Stomach smooth muscle (tissue), 2 donors: ENCODE measurements at regions not wholly inside any gene's neighbourhood (a gene's known extent, or its start where the extent isn't known, plus 50 kb on each side); places are given as distances from the start of the nearest gene placed in this dataset.

Source experiments
- H3K27ac ChIP-seq: one replicate; pipeline ENCODE4 v1.7.0; 2013; ENCODE audit warnings: mild to moderate bottlenecking, low read length, inconsistent platforms
- H3K27me3 ChIP-seq, 2 donors: one replicate each; pipeline ENCODE4 v1.7.0; 2013; ENCODE audit warnings: low read length in 2 of 2; ENCODE audit not compliant: insufficient read depth in 2 of 2, control insufficient read depth in 1 of 2
- H3K36me3 ChIP-seq, 2 donors: one replicate each; pipeline ENCODE4 v1.7.0; 2013; ENCODE audit warnings: low read length in 2 of 2; ENCODE audit not compliant: control insufficient read depth in 2 of 2, insufficient read depth in 2 of 2
- H3K4me1 ChIP-seq: one replicate; pipeline ENCODE4 v1.7.0; 2013; ENCODE audit warnings: low read length; ENCODE audit not compliant: control insufficient read depth, insufficient read depth
- H3K4me3 ChIP-seq, 2 donors: one replicate each; pipeline ENCODE4 v1.7.0; 2013; ENCODE audit warnings: low read length in 2 of 2
- H3K9ac ChIP-seq, 2 donors: one replicate each; pipeline ENCODE4 v1.7.0; 2013; ENCODE audit warnings: low read length in 2 of 2, mild to moderate bottlenecking in 1 of 2
- H3K9me3 ChIP-seq, 2 donors: one replicate each; pipeline ENCODE4 v1.7.0; 2013; ENCODE audit warnings: low read length in 2 of 2; ENCODE audit not compliant: control insufficient read depth in 2 of 2
- donor health status: healthy.
- donor health status: Pancreatic carcinoma.

GRCh38 chr2:53234548-53234903 lies 533.1 kb upstream of the CHAC2 start:
- H3K9me3 ChIP-seq = no peaks in the 10 kb centered on the region
- H3K27ac ChIP-seq = no peak overlapping the region
- H3K9ac ChIP-seq = no peak overlapping the region
- no peaks in the 10 kb centered on the region for H3K36me3 ChIP-seq
- H3K27me3 ChIP-seq = no peaks in the 10 kb centered on the region
- H3K4me3 ChIP-seq = no peak overlapping the region
- H3K4me1 ChIP-seq = no peaks in the 10 kb centered on the region

GRCh38 chr2:53233759-53234547 lies 533.7 kb upstream of the CHAC2 start:
- Histone ChIP-seq H3K4me1 (no peaks in the 10 kb centered on the region), H3K9ac (no peak overlapping the region), H3K27ac (no peak overlapping the region), H3K36me3 (no peaks in the 10 kb centered on the region), H3K9me3 (no peaks in the 10 kb centered on the region), H3K27me3 (no peaks in the 10 kb centered on the region), H3K4me3 (no peak overlapping the region)

GRCh38 chr2:53231908-53232307 lies 535.7 kb upstream of the CHAC2 start:
- Histone ChIP-seq H3K36me3 (no peaks in the 10 kb centered on the region), H3K9me3 (no peaks in the 10 kb centered on the region), H3K27me3 (no peaks in the 10 kb centered on the region), H3K4me3 (no peak overlapping the region), H3K4me1 (no peaks in the 10 kb centered on the region), H3K9ac (no peak overlapping the region), H3K27ac (no peak overlapping the region)

- H3K27ac ChIP-seq = no peak overlapping the region
- H3K27me3 ChIP-seq = no peaks in the 10 kb centered on the region
- H3K9ac ChIP-seq = no peak overlapping the region
- no peaks in the 10 kb centered on the region for H3K36me3 ChIP-seq
- H3K9me3 ChIP-seq = no peaks in the 10 kb centered on the region
- H3K4me1 ChIP-seq = no peaks in the 10 kb centered on the region
- H3K4me3 ChIP-seq = no peak overlapping the region
Measured at GRCh38 chr2:53230691-53231090, 536.9 kb upstream of the CHAC2 start.

GRCh38 chr2:53227535-53227934 lies 540.1 kb upstream of the CHAC2 start:
- H3K4me1 ChIP-seq = no peaks in the 10 kb centered on the region
- H3K36me3 ChIP-seq = no peaks in the 10 kb centered on the region
- no peaks in the 10 kb centered on the region for H3K27me3 ChIP-seq
- no peak overlapping the region for H3K27ac ChIP-seq
- H3K4me3 ChIP-seq = no peak overlapping the region
- H3K9me3 ChIP-seq = no peaks in the 10 kb centered on the region
- H3K9ac ChIP-seq = no peak overlapping the region

- H3K27me3 ChIP-seq = no peaks in the 10 kb centered on the region
Measured at GRCh38 chr2:53220969-53221368, 546.6 kb upstream of the CHAC2 start.

GRCh38 chr2:53217250-53217649 lies 550.4 kb upstream of the CHAC2 start:
- Histone ChIP-seq H3K9me3 (peaks cover 0 to 2% of the 10 kb centered on the region in 2 donors), H3K4me1 (no peaks in the 10 kb centered on the region), H3K27me3 (no peaks in the 10 kb centered on the region), H3K36me3 (no peaks in the 10 kb centered on the region), H3K9ac (no peak overlapping the region), H3K27ac (no peak overlapping the region), H3K4me3 (no peak overlapping the region)

More at GRCh38 chr2:53220969-53221368, 546.6 kb upstream of the CHAC2 start:
- H3K9me3 ChIP-seq = no peaks in the 10 kb centered on the region
- H3K4me3 ChIP-seq = no peak overlapping the region
- no peak overlapping the region for H3K27ac ChIP-seq
- no peaks in the 10 kb centered on the region for H3K36me3 ChIP-seq
- H3K4me1 ChIP-seq = no peaks in the 10 kb centered on the region
- H3K9ac ChIP-seq = no peak overlapping the region

- Histone ChIP-seq H3K27me3 (no peaks in the 10 kb centered on the region), H3K9ac (no peak overlapping the region), H3K4me1 (no peaks in the 10 kb centered on the region), H3K4me3 (no peak overlapping the region), H3K9me3 (peaks cover 0 to 2% of the 10 kb centered on the region in 2 donors), H3K27ac (no peak overlapping the region), H3K36me3 (no peaks in the 10 kb centered on the region)
Measured at GRCh38 chr2:53216805-53217204, 550.8 kb upstream of the CHAC2 start.

- no peaks in the 10 kb centered on the region for H3K4me1 ChIP-seq
- no peak overlapping the region for H3K4me3 ChIP-seq
- H3K9ac ChIP-seq = no peak overlapping the region
- no peaks in the 10 kb centered on the region for H3K27me3 ChIP-seq
- H3K27ac ChIP-seq = no peak overlapping the region
- no peaks in the 10 kb centered on the region for H3K36me3 ChIP-seq
- H3K9me3 ChIP-seq = peaks cover 0 to 2% of the 10 kb centered on the region in 2 donors
Measured at GRCh38 chr2:53212576-53212975, 555.0 kb upstream of the CHAC2 start.

- Histone ChIP-seq H3K36me3 (no peaks in the 10 kb centered on the region), H3K27ac (no peak overlapping the region)
Measured at GRCh38 chr2:53211201-53211774, 556.3 kb upstream of the CHAC2 start.

GRCh38 chr2:53210538-53210937 lies 557.1 kb upstream of the CHAC2 start:
- Histone ChIP-seq H3K36me3 (no peaks in the 10 kb centered on the region), H3K9ac (no peak overlapping the region), H3K4me3 (no peak overlapping the region), H3K9me3 (peaks cover 0 to 2% of the 10 kb centered on the region in 2 donors), H3K4me1 (no peaks in the 10 kb centered on the region), H3K27me3 (no peaks in the 10 kb centered on the region), H3K27ac (no peak overlapping the region)

More at GRCh38 chr2:53211201-53211774, 556.3 kb upstream of the CHAC2 start:
- Histone ChIP-seq H3K4me3 (no peak overlapping the region), H3K27me3 (no peaks in the 10 kb centered on the region), H3K9ac (no peak overlapping the region), H3K4me1 (no peaks in the 10 kb centered on the region), H3K9me3 (peaks cover 0 to 2% of the 10 kb centered on the region in 2 donors)
